ENCODE measurements at regions not wholly inside any gene's neighbourhood (a gene's known extent, or its start where the extent isn't known, plus 50 kb on each side); places are given as distances from the start of the nearest gene placed in this dataset.
"Not testable (repeated sequence)": the region's sequence is repeated elsewhere in the genome, so short reads cannot be mapped to it uniquely, and the experiment has no call there.

GRCh38 chr1:209155546-209155945, 428.0 kb upstream of the CAMK1G start:
- DNase-seq, result no peak

GRCh38 chr1:209156991-209157390, 426.5 kb upstream of the CAMK1G start:
- DNase-seq, result no peak

GRCh38 chr1:209157546-209158249, 425.8 kb upstream of the CAMK1G start:
- no peak for DNase-seq

GRCh38 chr1:209158851-209159250, 424.7 kb upstream of the CAMK1G start:
- no peak for DNase-seq

GRCh38 chr1:209160230-209160629, 423.3 kb upstream of the CAMK1G start:
- DNase-seq, result peak; percentile 3

- no peak for DNase-seq
These were observed 420.9 kb upstream of the CAMK1G start for GRCh38 chr1:209162651-209163050.

- DNase-seq, result no peak
These were observed 415.3 kb upstream of the CAMK1G start for GRCh38 chr1:209168204-209168603.

- no peak for DNase-seq
These were observed 412.4 kb upstream of the CAMK1G start for GRCh38 chr1:209171151-209171550.

- no peak for DNase-seq
These were observed 411.2 kb upstream of the CAMK1G start for GRCh38 chr1:209172286-209172685.

GRCh38 chr1:209172792-209173542, 410.5 kb upstream of the CAMK1G start:
- DNase-seq, result not testable (repeated sequence)

GRCh38 chr1:209173796-209174195, 409.7 kb upstream of the CAMK1G start:
- DNase-seq, result not testable (repeated sequence)

- DNase-seq, result peak; percentile 83
These were observed 406.6 kb upstream of the CAMK1G start for GRCh38 chr1:209176866-209177430.

- DNase-seq, result no peak
These were observed 400.3 kb upstream of the CAMK1G start for GRCh38 chr1:209183195-209183594.

- DNase-seq, result no peak
These were observed 395.9 kb upstream of the CAMK1G start for GRCh38 chr1:209187589-209187988.

GRCh38 chr1:209190591-209191261, 392.8 kb upstream of the CAMK1G start:
- peak; percentile 15 for DNase-seq

- no peak for DNase-seq
These were observed 392.3 kb upstream of the CAMK1G start for GRCh38 chr1:209191262-209191634.

- DNase-seq, result no peak
These were observed 387.4 kb upstream of the CAMK1G start for GRCh38 chr1:209196140-209196539.

GRCh38 chr1:209198961-209199750, 384.4 kb upstream of the CAMK1G start:
- no peak for DNase-seq

GRCh38 chr1:209199822-209200221, 383.7 kb upstream of the CAMK1G start:
- DNase-seq, result peak; percentile 44

GRCh38 chr1:209202321-209202720, 381.2 kb upstream of the CAMK1G start:
- not testable (repeated sequence) for DNase-seq

- peak; percentile 53 for DNase-seq
These were observed 380.5 kb upstream of the CAMK1G start for GRCh38 chr1:209202830-209203532.

GRCh38 chr1:209203533-209203895, 380.0 kb upstream of the CAMK1G start:
- DNase-seq, result no peak
